Neural cell (in vitro differentiated cells): ENCODE measurements at regions not wholly inside any gene's neighbourhood (a gene's known extent, or its start where the extent isn't known, plus 50 kb on each side); places are given as distances from the start of the nearest gene placed in this dataset.

ENCODE experiments used
- H2AFZ ChIP-seq: fragments of 200-600, 300-800 bp; sonication (generic), shearing (Covaris generic); 2 replicates; pipeline ENCODE4 v1.6.0; 2014; ENCODE audit warnings: low read depth, mild to moderate bottlenecking, antibody characterized with exemption, low read length, moderate library complexity
- H3F3A ChIP-seq: fragments of 200-600 bp; shearing (Covaris generic); 2 replicates; pipeline ENCODE4 v1.6.1; 2016; ENCODE audit warnings: mild to moderate bottlenecking, moderate library complexity, mixed read lengths, antibody characterized with exemption, low read length; ENCODE audit not compliant: insufficient read depth, poor library complexity, severe bottlenecking
- H3K27ac ChIP-seq: fragments of 200-600, 300-800 bp; sonication (generic), shearing (Covaris generic); 2 replicates; pipeline ENCODE4 v1.5.1; 2014; ENCODE audit warnings: mild to moderate bottlenecking, low read length, moderate library complexity
- H3K27me3 ChIP-seq: fragments of 300-800, 200-600 bp; sonication (generic), shearing (Covaris generic); 2 replicates; pipeline ENCODE4 v1.6.0; 2014; ENCODE audit warnings: mild to moderate bottlenecking, low read depth, low read length, moderate library complexity; ENCODE audit not compliant: insufficient read depth
- H3K36me3 ChIP-seq: fragments of 300-800, 200-600 bp; sonication (generic), shearing (Covaris generic); 2 replicates; pipeline ENCODE4 v1.5.1; 2014; ENCODE audit warnings: mild to moderate bottlenecking, antibody characterized with exemption, low read length, moderate library complexity; ENCODE audit not compliant: insufficient read depth
- H3K4me2 ChIP-seq: fragments of 300-800, 200-600 bp; sonication (generic), shearing (Covaris generic); 2 replicates; pipeline ENCODE4 v1.6.0; 2014; ENCODE audit warnings: mild to moderate bottlenecking, low read length
- H3K4me3 ChIP-seq: fragments of 300-800, 200-600 bp; sonication (generic), shearing (Covaris generic); 2 replicates; pipeline ENCODE4 v1.5.1; 2014; ENCODE audit warnings: mild to moderate bottlenecking, low read length, moderate library complexity
- H3K79me2 ChIP-seq: fragments of 200-600 bp; shearing (Covaris generic); replicated peaks from 2 replicates; pipeline ENCODE4 v1.6.0; 2014; ENCODE audit warnings: mild to moderate bottlenecking, low read length, moderate library complexity; ENCODE audit not compliant: insufficient read depth
- H3K9ac ChIP-seq: fragments of 300-800, 200-600 bp; sonication (generic), shearing (Covaris generic); 2 replicates; pipeline ENCODE4 v1.6.1; 2016; ENCODE audit warnings: mild to moderate bottlenecking, low read length, mixed read lengths
- H3K9me2 ChIP-seq: fragments of 200-600 bp; shearing (Covaris generic); 2 replicates; pipeline ENCODE4 v1.6.1; 2016; ENCODE audit warnings: mild to moderate bottlenecking, low read length, mixed read lengths; ENCODE audit not compliant: insufficient read depth
- H3K9me3 ChIP-seq: fragments of 200-600, 300-800 bp; sonication (generic), shearing (Covaris generic); 2 replicates; pipeline ENCODE4 v1.6.1; 2016; ENCODE audit warnings: mild to moderate bottlenecking, mixed run types, low read length, moderate library complexity, mixed read lengths
- H4K20me1 ChIP-seq: fragments of 200-600 bp; shearing (Covaris generic); 2 replicates; pipeline ENCODE4 v1.6.1; 2016; ENCODE audit warnings: mild to moderate bottlenecking, mixed run types; ENCODE audit not compliant: insufficient read depth
- CTCF ChIP-seq: fragments of 450-650 bp; IDR thresholded peaks from 2 replicates; pipeline ENCODE4 v1.5.1; 2014; ENCODE audit warnings: antibody characterized with exemption, mild to moderate bottlenecking, moderate library complexity; ENCODE audit not compliant: poor library complexity, severe bottlenecking
- EP300 ChIP-seq: fragments of 450-650 bp; conservative IDR thresholded peaks from 2 replicates; pipeline ENCODE4 v1.6.1; 2014; ENCODE audit warnings: antibody characterized with exemption, mild to moderate bottlenecking, moderate library complexity; ENCODE audit not compliant: poor library complexity, severe bottlenecking
- EZH2 ChIP-seq: fragments of 200-600, 300-800 bp; shearing (Covaris generic), sonication (generic); IDR thresholded peaks from 2 replicates; pipeline ENCODE4 v1.6.1; 2014; ENCODE audit warnings: antibody characterized with exemption, low read length, borderline replicate concordance, mild to moderate bottlenecking; ENCODE audit not compliant: insufficient read depth, poor library complexity, severe bottlenecking
- MXI1 ChIP-seq: fragments of 450-650 bp; conservative IDR thresholded peaks from 2 replicates; pipeline ENCODE4 v1.6.1; 2014; ENCODE audit warnings: antibody characterized with exemption, mild to moderate bottlenecking; ENCODE audit not compliant: poor library complexity, severe bottlenecking
- POLR2AphosphoS5 ChIP-seq: IDR thresholded peaks from 2 replicates; pipeline ENCODE4 v1.6.1; 2012
- RAD21 ChIP-seq: fragments of 450-650 bp; conservative IDR thresholded peaks from 2 replicates; pipeline ENCODE4 v1.6.1; 2014; ENCODE audit warnings: antibody characterized with exemption, mild to moderate bottlenecking, moderate library complexity
- REST ChIP-seq: IDR thresholded peaks from 2 replicates; pipeline ENCODE4 v1.6.1; 2012; ENCODE audit warnings: borderline replicate concordance
- SMC3 ChIP-seq: fragments of 450-650 bp; conservative IDR thresholded peaks from 2 replicates; pipeline ENCODE4 v1.6.1; 2014; ENCODE audit warnings: antibody characterized with exemption, mild to moderate bottlenecking, moderate library complexity; ENCODE audit not compliant: poor library complexity
- TAF1 ChIP-seq: IDR thresholded peaks from 2 replicates; pipeline ENCODE4 v1.6.1; 2012; ENCODE audit warnings: low read depth

- H3K9me3 ChIP-seq: no peaks in the 10 kb centered on the region
- no peak for TF ChIP-seq POLR2AphosphoS5
- TF ChIP-seq RAD21: no peak
- no peak overlapping the region for H3K27ac ChIP-seq
- no peaks in the 10 kb centered on the region for H4K20me1 ChIP-seq
- H3K79me2 ChIP-seq: no peaks in the 10 kb centered on the region
- H3F3A ChIP-seq: no peaks in the 10 kb centered on the region
- H3K9me2 ChIP-seq: no peaks in the 10 kb centered on the region
- no peak overlapping the region for H2AFZ ChIP-seq
- H3K4me3 ChIP-seq: no peak overlapping the region
- H3K9ac ChIP-seq: no peak overlapping the region
- no peaks in the 10 kb centered on the region for H3K27me3 ChIP-seq
- H3K4me2 ChIP-seq: no peak overlapping the region
- no peaks in the 10 kb centered on the region for H3K36me3 ChIP-seq
These were observed 79.0 kb upstream of the HEPHL1 start for GRCh38 chr11:93942176-93942575.

GRCh38 chr11:93945596-93945995 lies 75.6 kb upstream of the HEPHL1 start:
- TF ChIP-seq SMC3: no peak
- no peak for TF ChIP-seq POLR2AphosphoS5
- no peak for TF ChIP-seq EZH2
- no peak for TF ChIP-seq RAD21
- no peak for TF ChIP-seq MXI1
- no peak for TF ChIP-seq TAF1
- no peak for TF ChIP-seq CTCF
- Histone ChIP-seq H3K9me3 (no peaks in the 10 kb centered on the region), H3K27ac (no peak overlapping the region), H4K20me1 (no peaks in the 10 kb centered on the region), H2AFZ (no peak overlapping the region), H3K79me2 (no peaks in the 10 kb centered on the region), H3K9me2 (no peaks in the 10 kb centered on the region), H3K4me3 (no peak overlapping the region), H3F3A (no peaks in the 10 kb centered on the region), H3K27me3 (no peaks in the 10 kb centered on the region), H3K36me3 (no peaks in the 10 kb centered on the region), H3K4me2 (no peak overlapping the region), H3K9ac (no peak overlapping the region)

- no peaks in the 10 kb centered on the region for H4K20me1 ChIP-seq
- H3K4me2 ChIP-seq: no peak overlapping the region
- no peak overlapping the region for H3K9ac ChIP-seq
These were observed 68.9 kb upstream of the HEPHL1 start for GRCh38 chr11:93952082-93952780.

More at GRCh38 chr11:93952082-93952780, 68.9 kb upstream of the HEPHL1 start:
- Histone ChIP-seq H3K27ac (no peak overlapping the region), H3F3A (no peaks in the 10 kb centered on the region), H3K9me2 (no peaks in the 10 kb centered on the region), H2AFZ (no peak overlapping the region), H3K4me3 (no peak overlapping the region), H3K9me3 (no peaks in the 10 kb centered on the region), H3K36me3 (no peaks in the 10 kb centered on the region), H3K79me2 (no peaks in the 10 kb centered on the region), H3K27me3 (no peaks in the 10 kb centered on the region)
- no peak for TF ChIP-seq TAF1
- no peak for TF ChIP-seq REST
- no peak for TF ChIP-seq POLR2AphosphoS5
- no peak for TF ChIP-seq RAD21
- no peak for TF ChIP-seq EP300
- TF ChIP-seq MXI1: no peak
- TF ChIP-seq SMC3: no peak
- TF ChIP-seq CTCF: no peak
- no peak for TF ChIP-seq EZH2
